Type B pancreatic cell (in vitro differentiated cells): ENCODE measurements at regions not wholly inside any gene's neighbourhood (a gene's known extent, or its start where the extent isn't known, plus 50 kb on each side); places are given as distances from the start of the nearest gene placed in this dataset.

ENCODE experiments used
- DNase-seq: peaks from one replicate; pipeline ENCODE4 v3.0.0; 2021; ENCODE audit warnings: mixed read lengths; ENCODE audit not compliant: unreplicated experiment; ENCODE audit errors: extremely low spot score
- H3K27ac Mint-ChIP-seq: 2 replicates; pipeline ENCODE4 v1.8.0; 2021; ENCODE audit warnings: mild to moderate bottlenecking, mixed read lengths
- H3K27me3 Mint-ChIP-seq: 2 replicates; pipeline ENCODE4 v1.8.0; 2021; ENCODE audit warnings: mixed read lengths
- H3K36me3 Mint-ChIP-seq: 2 replicates; pipeline ENCODE4 v1.8.0; 2021; ENCODE audit warnings: mixed read lengths
- H3K4me1 Mint-ChIP-seq: one replicate; pipeline ENCODE4 v1.8.0; 2021; ENCODE audit warnings: mixed read lengths; ENCODE audit not compliant: unreplicated experiment
- H3K4me3 Mint-ChIP-seq: 2 replicates; pipeline ENCODE4 v1.8.0; 2021; ENCODE audit warnings: mild to moderate bottlenecking, mixed read lengths
- H3K9me3 Mint-ChIP-seq: 2 replicates; pipeline ENCODE4 v1.8.0; 2021; ENCODE audit warnings: mixed read lengths
- CTCF ChIP-seq: fragments of 200-600 bp; sonication (generic); conservative IDR thresholded peaks from 2 replicates; pipeline ENCODE4 v1.5.0; 2021; ENCODE audit warnings: antibody characterized with exemption, mild to moderate bottlenecking

GRCh38 chr12:128052777-128053176, 214.2 kb upstream of the TMEM132C start:
- H3K9me3 Mint-ChIP-seq = no peaks in the 10 kb centered on the region
- TF ChIP-seq CTCF = no peak
- DNase-seq = no peak
- no peaks in the 10 kb centered on the region for H3K36me3 Mint-ChIP-seq
- H3K4me1 Mint-ChIP-seq = no peaks in the 10 kb centered on the region
- H3K27me3 Mint-ChIP-seq = peaks cover 4% of the 10 kb centered on the region
- no peak overlapping the region for H3K4me3 Mint-ChIP-seq
- no peak overlapping the region for H3K27ac Mint-ChIP-seq

- no peak for DNase-seq
- Mint-ChIP-seq H3K9me3 (no peaks in the 10 kb centered on the region), H3K4me3 (no peak overlapping the region), H3K27ac (no peak overlapping the region), H3K4me1 (no peaks in the 10 kb centered on the region), H3K27me3 (no peaks in the 10 kb centered on the region), H3K36me3 (no peaks in the 10 kb centered on the region)
- no peak for TF ChIP-seq CTCF
Observed at GRCh38 chr12:128055567-128055966, 211.4 kb upstream of the TMEM132C start.

- no peaks in the 10 kb centered on the region for H3K36me3 Mint-ChIP-seq
Observed at GRCh38 chr12:128056136-128056801, 210.7 kb upstream of the TMEM132C start.

DNA sequence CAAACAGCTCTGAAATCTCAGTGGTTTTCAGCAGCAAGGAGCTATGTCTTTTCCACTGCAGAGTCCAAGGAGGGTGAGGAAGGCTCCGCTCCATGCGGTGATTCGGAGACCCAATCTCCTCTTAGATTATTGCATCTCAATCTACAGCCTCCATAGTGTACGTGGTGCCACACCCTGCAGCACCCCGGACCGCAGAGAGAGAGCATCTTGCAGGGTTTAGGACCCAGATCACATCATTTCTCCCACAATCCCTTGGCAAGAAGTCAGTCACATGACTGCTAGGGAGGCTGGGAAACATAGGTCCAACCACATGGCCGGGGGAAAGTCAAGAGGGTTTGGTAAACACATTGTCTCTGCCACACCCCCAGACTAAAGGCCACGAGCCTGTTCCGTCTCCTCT, 209.4 kb upstream of the TMEM132C start:
- H3K36me3 Mint-ChIP-seq = no peaks in the 10 kb centered on the region
- DNase-seq = no peak
- no peak overlapping the region for H3K4me3 Mint-ChIP-seq
- no peaks in the 10 kb centered on the region for H3K4me1 Mint-ChIP-seq
- no peaks in the 10 kb centered on the region for H3K9me3 Mint-ChIP-seq
- no peak for TF ChIP-seq CTCF
- H3K27me3 Mint-ChIP-seq = no peaks in the 10 kb centered on the region
- H3K27ac Mint-ChIP-seq = no peak overlapping the region

More at GRCh38 chr12:128056136-128056801, 210.7 kb upstream of the TMEM132C start:
- DNase-seq = no peak
- Mint-ChIP-seq H3K27ac (no peak overlapping the region), H3K27me3 (no peaks in the 10 kb centered on the region), H3K4me1 (no peaks in the 10 kb centered on the region), H3K4me3 (no peak overlapping the region), H3K9me3 (no peaks in the 10 kb centered on the region)
- TF ChIP-seq CTCF = no peak

DNA sequence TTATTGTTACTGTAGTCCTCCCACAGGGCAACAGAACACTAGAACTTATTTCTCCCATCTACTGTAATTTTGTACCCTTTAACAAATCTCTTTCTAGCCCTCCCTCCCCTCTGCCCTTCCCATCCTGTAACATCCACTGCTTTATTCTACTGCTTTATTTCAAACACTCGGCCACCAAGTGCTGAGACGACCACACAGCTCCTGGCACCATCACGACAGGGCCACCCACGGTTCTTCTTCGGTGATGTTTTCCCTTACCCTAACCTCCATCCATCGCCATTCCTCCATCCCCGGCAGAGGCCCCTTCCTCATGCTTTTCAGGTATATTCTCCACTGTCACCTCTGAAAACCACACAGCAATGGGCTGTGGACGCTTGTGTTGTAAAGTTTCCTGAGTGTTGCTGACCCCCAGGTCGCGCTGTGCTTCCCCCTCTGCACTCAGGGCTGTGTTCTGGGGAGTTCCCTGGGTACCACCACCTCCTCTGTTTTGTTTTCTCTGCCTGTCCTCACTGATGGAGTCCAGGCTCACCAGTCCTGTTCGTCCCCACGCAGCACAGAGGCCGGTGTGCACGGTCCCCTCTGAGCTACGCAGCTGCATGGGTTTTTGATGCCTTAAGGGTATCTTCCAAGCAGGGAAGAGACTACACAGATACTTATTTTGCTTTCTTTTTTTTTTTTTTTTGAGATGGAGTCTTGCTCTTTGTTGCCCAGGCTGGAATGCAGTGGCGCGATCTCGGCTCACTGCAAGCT, 207.2 kb upstream of the TMEM132C start:
- DNase-seq = no peak
- no peaks in the 10 kb centered on the region for H3K9me3 Mint-ChIP-seq
- no peaks in the 10 kb centered on the region for H3K36me3 Mint-ChIP-seq
- H3K4me1 Mint-ChIP-seq = no peaks in the 10 kb centered on the region
- H3K27me3 Mint-ChIP-seq = no peaks in the 10 kb centered on the region
- TF ChIP-seq CTCF = no peak
- no peak overlapping the region for H3K27ac Mint-ChIP-seq
- no peak overlapping the region for H3K4me3 Mint-ChIP-seq
